K562 (cell line): ENCODE measurements at regions not wholly inside any gene's neighbourhood (a gene's known extent, or its start where the extent isn't known, plus 50 kb on each side); places are given as distances from the start of the nearest gene placed in this dataset.

ENCODE experiments used
- ATAC-seq: fragments of 200-7000 bp; cut with Tn5 transposase; 3 replicates; pipeline ENCODE4 v1.9.1; 2020; ENCODE audit warnings: moderate library complexity
- BruUV-seq: library from RNA; stranded (reverse); fragments of 400-500 nt; replicated peaks from 2 replicates; lab custom pipeline; 2021; lab: Mats Ljungman, UMichigan
- CTCF ChIA-PET: fragments of 300-600 bp; formaldehyde crosslinking; extraction: SDS; loops from one replicate; lab custom pipeline; 2021; ENCODE audit warnings: low intra/inter-chr PET ratio; lab: Yijun Ruan, JAX
- POLR2A ChIA-PET: fragments of 300-600, 350-650 bp; sonication (Branson Sonifier 250); formaldehyde crosslinking; extraction: SDS; loops from one replicate; lab custom pipeline; 2021; ENCODE audit warnings: antibody characterized with exemption, inconsistent platforms; lab: Yijun Ruan, JAX
- DNase-seq, 4 experiments: peaks; one replicate each; pipeline versions ENCODE4 v3.0.0 to v3.0.0-alpha.2; 2011 to 2018; ENCODE audit warnings: low spot score in 3 of 4, mixed read lengths in 3 of 4; ENCODE audit errors: extremely low read depth in 1 of 4
- FAIRE-seq: peaks from 2 replicates; lab custom pipeline; 2011; peaks lifted over from hg19 to GRCh38; lab: Jason Lieb, UNC
- H2AFZ ChIP-seq: 2 replicates; pipeline ENCODE4 v1.6.0; 2011; ENCODE audit warnings: low read depth, low read length, control low read depth, inconsistent platforms
- H3K27ac ChIP-seq: fragments of 200-600 bp; 3 replicates; pipeline ENCODE4 v1.8.0; 2011; ENCODE audit warnings: low read depth, mild to moderate bottlenecking, control low read depth, inconsistent platforms, low read length, moderate library complexity, mixed read lengths; ENCODE audit errors: extremely low read depth
- H3K27me3 ChIP-seq, 2 experiments: fragments of 300-600 bp in 1 of 2; 2 replicates in 1 of 2; 3 replicates in 1 of 2; pipeline versions ENCODE4 v1.6.0 to v1.8.0; 2011; ENCODE audit warnings: inconsistent platforms in 2 of 2, low read length in 2 of 2, mild to moderate bottlenecking in 1 of 2, mixed read lengths in 1 of 2, moderate library complexity in 1 of 2; ENCODE audit not compliant: control insufficient read depth in 2 of 2, insufficient read depth in 2 of 2
- H3K36me3 ChIP-seq: fragments of 300-600 bp; 3 replicates; pipeline ENCODE4 v1.8.0; 2011; ENCODE audit warnings: mild to moderate bottlenecking, low read length, inconsistent platforms; ENCODE audit not compliant: control insufficient read depth, insufficient read depth
- H3K4me1 ChIP-seq, 2 experiments: fragments of 200-600 bp in 1 of 2; replicated peaks in 1 of 2; 2 replicates in 1 of 2; 3 replicates in 1 of 2; pipeline versions ENCODE4 v1.5.1 to v1.8.0; 2011; ENCODE audit warnings: inconsistent platforms in 2 of 2, low read length in 2 of 2, mild to moderate bottlenecking in 1 of 2, mixed read lengths in 1 of 2, moderate library complexity in 1 of 2; ENCODE audit not compliant: control insufficient read depth in 2 of 2, insufficient read depth in 2 of 2
- H3K4me2 ChIP-seq: 2 replicates; pipeline ENCODE4 v1.6.1; 2011; ENCODE audit warnings: low read length, control low read depth, inconsistent platforms, mixed read lengths; ENCODE audit not compliant: insufficient read depth
- H3K4me3 ChIP-seq: fragments of 200-600 bp; sonication (generic), shearing (Covaris generic); 2 replicates; pipeline ENCODE4 v1.5.1; 2016; ENCODE audit warnings: control low read depth, inconsistent platforms
- H3K79me2 ChIP-seq: fragments of 200-600 bp; 3 replicates; pipeline ENCODE4 v1.8.0; 2011; ENCODE audit warnings: low read length, inconsistent platforms; ENCODE audit not compliant: control insufficient read depth, insufficient read depth
- H3K9ac ChIP-seq, 2 experiments: 2 replicates each; pipeline versions ENCODE4 v1.6.0 to v1.6.1; 2011; ENCODE audit warnings: low read depth in 2 of 2, low read length in 2 of 2, control low read depth in 1 of 2, inconsistent platforms in 1 of 2, mild to moderate bottlenecking in 1 of 2, mixed read lengths in 1 of 2; ENCODE audit not compliant: insufficient read depth in 1 of 2
- H3K9me1 ChIP-seq: one replicate; pipeline ENCODE4 v1.6.0; 2011; ENCODE audit warnings: inconsistent platforms, mild to moderate bottlenecking, low read length, moderate library complexity; ENCODE audit not compliant: control insufficient read depth, insufficient read depth
- H3K9me3 ChIP-seq: replicated peaks from 2 replicates; pipeline ENCODE4 v1.5.1; 2011; ENCODE audit warnings: low read depth, low read length, inconsistent platforms; ENCODE audit not compliant: control insufficient read depth, insufficient read depth
- H4K20me1 ChIP-seq: replicated peaks from 2 replicates; pipeline ENCODE4 v1.6.1; 2011; ENCODE audit warnings: low read length, inconsistent platforms, mixed read lengths; ENCODE audit not compliant: control insufficient read depth, insufficient read depth
- CBX2 ChIP-seq: fragments of 200-600 bp; sonication (generic); IDR thresholded peaks from one replicate; pipeline ENCODE4 v1.6.1; 2012; ENCODE audit warnings: mild to moderate bottlenecking, low read length, inconsistent platforms; ENCODE audit not compliant: insufficient read depth, poor library complexity, severe bottlenecking
- CBX3 ChIP-seq, 2 experiments: IDR thresholded peaks; 1 replicate in 1 of 2; 2 replicates in 1 of 2; pipeline ENCODE4 v1.6.1; 2012; ENCODE audit warnings: inconsistent platforms in 2 of 2, low read length in 2 of 2, borderline replicate concordance in 1 of 2, control low read depth in 1 of 2
- DDX20 ChIP-seq: fragments of 450-650 bp; IDR thresholded peaks from 2 replicates; pipeline ENCODE4 v1.6.1; 2016; ENCODE audit warnings: missing genetic modification characterization, low read depth, mild to moderate bottlenecking, missing compliant biosample characterization, moderate library complexity
- EHMT2 ChIP-seq: fragments of 450-650 bp; IDR thresholded peaks from 2 replicates; pipeline ENCODE4 v1.6.1; 2018; ENCODE audit warnings: antibody characterized with exemption
- SRSF9 ChIP-seq: fragments of 200-400 bp; formaldehyde crosslinking; IDR thresholded peaks from 2 replicates; pipeline ENCODE4 v1.6.1; 2017; ENCODE audit warnings: low read depth, low read length, borderline replicate concordance
- TBP ChIP-seq: optimal IDR thresholded peaks from 2 replicates; pipeline ENCODE3; 2011; ENCODE audit warnings: low read depth, low read length, improper control_type of control experiment
- TEAD2 ChIP-seq: fragments of 450-650 bp; IDR thresholded peaks from 2 replicates; pipeline ENCODE4 v1.6.1; 2016; ENCODE audit warnings: missing genetic modification characterization, control low read depth, missing compliant biosample characterization
- XRCC5 ChIP-seq: fragments of 200-400 bp; formaldehyde crosslinking; IDR thresholded peaks from 2 replicates; pipeline ENCODE4 v1.6.1; 2017; ENCODE audit warnings: low read depth, mild to moderate bottlenecking, low read length
- ZNF232 ChIP-seq: sonication (generic); formaldehyde crosslinking; IDR thresholded peaks from 2 replicates; pipeline ENCODE4 v1.8.0; 2022; ENCODE audit warnings: mild to moderate bottlenecking, missing genetic modification reagents
- ZNF695 ChIP-seq: fragments of 450-650 bp; formaldehyde crosslinking; IDR thresholded peaks from 2 replicates; pipeline ENCODE4 v1.4.0; 2020; ENCODE audit warnings: mild to moderate bottlenecking, moderate library complexity
- ZNF696 ChIP-seq: fragments of 250-450 bp; sonication (Bioruptor Pico); conservative IDR thresholded peaks from 2 replicates; pipeline ENCODE4 v1.4.0; 2020; ENCODE audit warnings: mild to moderate bottlenecking, moderate library complexity
- WGBS: fragments of 100-300 bp; shearing (Covaris generic); methylation state at CpG from one replicate; pipeline ENCODE4 v1.1.6; 2016; ENCODE audit warnings: low coverage, mixed read lengths; ENCODE audit not compliant: insufficient coverage; ENCODE audit errors: missing lambda C conversion rate; 5-methylcytosine and 5-hydroxymethylcytosine counted together
- in situ Hi-C: fragments of 300-500 bp; cut with MboI; formaldehyde crosslinking; loops from 4 replicates; pipeline ENCODE4 v1.15.0; 2018; ENCODE audit warnings: inconsistent platforms, mixed read lengths
- intact Hi-C: fragments of 100-400 bp; cut with micrococcal nuclease; formaldehyde crosslinking; loops from 2 replicates; pipeline ENCODE4 v1.14.2; 2022
- TF ChIP-seq, protein P1 (sequence below): fragments of 250-450 bp; sonication (Bioruptor Pico); IDR thresholded peaks from 2 replicates; pipeline ENCODE4 v1.4.0; 2020; ENCODE audit warnings: mild to moderate bottlenecking, moderate library complexity
- TF ChIP-seq, protein P2 (sequence below): fragments of 450-650 bp; IDR thresholded peaks from 2 replicates; pipeline ENCODE4 v1.6.1; 2016; ENCODE audit warnings: missing biosample characterization, missing genetic modification characterization
- TF ChIP-seq, protein P3 (sequence below): fragments of 450-650 bp; IDR thresholded peaks from 2 replicates; pipeline ENCODE4 v1.6.1; 2016; ENCODE audit warnings: antibody characterized with exemption

DNA sequence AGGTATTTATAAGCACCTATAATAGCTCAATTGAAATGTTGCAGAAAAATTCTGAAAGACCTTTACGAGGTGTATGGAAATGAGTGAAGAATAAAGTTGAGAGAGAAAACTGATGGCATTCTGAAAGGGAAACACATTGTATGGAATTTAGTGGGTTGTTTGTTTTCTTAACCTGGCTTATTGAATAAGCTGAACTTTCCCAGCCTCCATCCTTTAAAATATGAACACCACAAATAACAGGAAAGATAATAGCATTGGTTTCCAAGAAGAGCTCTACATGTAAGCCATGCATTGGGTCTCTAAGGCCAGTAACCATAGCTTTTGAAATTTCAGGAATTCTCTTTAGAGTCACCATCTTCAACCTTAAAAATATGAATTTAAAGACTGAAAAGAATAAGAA, 709.0 kb downstream of the USP25 start:
- DNase-seq, result no peak
- Histone ChIP-seq H3K27ac (no peak overlapping the region), H3K36me3 (no peaks in the 10 kb centered on the region), H4K20me1 (no peaks in the 10 kb centered on the region), H3K27me3 (no peaks in the 10 kb centered on the region), H3K9ac (no peak overlapping the region), H3K9me3 (no peaks in the 10 kb centered on the region), H2AFZ (no peak overlapping the region), H3K4me3 (no peak overlapping the region), H3K79me2 (no peaks in the 10 kb centered on the region), H3K9me1 (no peaks in the 10 kb centered on the region), H3K4me2 (no peak overlapping the region), H3K4me1 (no peaks in the 10 kb centered on the region)
- WGBS, result 0% methylated on average over 1 of the region's 1 CpG
- no peak for FAIRE-seq
- ChIA-PET CTCF (interaction anchor here (0.5 kb wide), 1 partner anchor 10 kb away, joined by 3 read pairs; no protein-coding TSS in a partner anchor), POLR2A (no interaction called here)
- intact Hi-C loops (no loop called here), in situ Hi-C loops (no loop called here)
- no TSS peak for BruUV-seq
- no peak for ATAC-seq
- TF ChIP-seq TEAD2, result no peak
- TF ChIP-seq XRCC5, result no peak
- no peak for TF ChIP-seq ZNF695 (CRISPR knock-in tag)
- TF ChIP-seq CBX2, result no peak
- no peak for TF ChIP-seq TBP
- TF ChIP-seq, protein P1, sequence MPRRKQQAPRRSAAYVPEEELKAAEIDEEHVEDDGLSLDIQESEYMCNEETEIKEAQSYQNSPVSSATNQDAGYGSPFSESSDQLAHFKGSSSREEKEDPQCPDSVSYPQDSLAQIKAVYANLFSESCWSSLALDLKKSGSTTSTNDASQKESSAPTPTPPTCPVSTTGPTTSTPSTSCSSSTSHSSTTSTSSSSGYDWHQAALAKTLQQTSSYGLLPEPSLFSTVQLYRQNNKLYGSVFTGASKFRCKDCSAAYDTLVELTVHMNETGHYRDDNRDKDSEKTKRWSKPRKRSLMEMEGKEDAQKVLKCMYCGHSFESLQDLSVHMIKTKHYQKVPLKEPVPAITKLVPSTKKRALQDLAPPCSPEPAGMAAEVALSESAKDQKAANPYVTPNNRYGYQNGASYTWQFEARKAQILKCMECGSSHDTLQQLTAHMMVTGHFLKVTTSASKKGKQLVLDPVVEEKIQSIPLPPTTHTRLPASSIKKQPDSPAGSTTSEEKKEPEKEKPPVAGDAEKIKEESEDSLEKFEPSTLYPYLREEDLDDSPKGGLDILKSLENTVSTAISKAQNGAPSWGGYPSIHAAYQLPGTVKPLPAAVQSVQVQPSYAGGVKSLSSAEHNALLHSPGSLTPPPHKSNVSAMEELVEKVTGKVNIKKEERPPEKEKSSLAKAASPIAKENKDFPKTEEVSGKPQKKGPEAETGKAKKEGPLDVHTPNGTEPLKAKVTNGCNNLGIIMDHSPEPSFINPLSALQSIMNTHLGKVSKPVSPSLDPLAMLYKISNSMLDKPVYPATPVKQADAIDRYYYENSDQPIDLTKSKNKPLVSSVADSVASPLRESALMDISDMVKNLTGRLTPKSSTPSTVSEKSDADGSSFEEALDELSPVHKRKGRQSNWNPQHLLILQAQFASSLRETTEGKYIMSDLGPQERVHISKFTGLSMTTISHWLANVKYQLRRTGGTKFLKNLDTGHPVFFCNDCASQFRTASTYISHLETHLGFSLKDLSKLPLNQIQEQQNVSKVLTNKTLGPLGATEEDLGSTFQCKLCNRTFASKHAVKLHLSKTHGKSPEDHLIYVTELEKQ (CRISPR knock-in tag), result no peak
- TF ChIP-seq EHMT2, result no peak
- TF ChIP-seq, protein P2, sequence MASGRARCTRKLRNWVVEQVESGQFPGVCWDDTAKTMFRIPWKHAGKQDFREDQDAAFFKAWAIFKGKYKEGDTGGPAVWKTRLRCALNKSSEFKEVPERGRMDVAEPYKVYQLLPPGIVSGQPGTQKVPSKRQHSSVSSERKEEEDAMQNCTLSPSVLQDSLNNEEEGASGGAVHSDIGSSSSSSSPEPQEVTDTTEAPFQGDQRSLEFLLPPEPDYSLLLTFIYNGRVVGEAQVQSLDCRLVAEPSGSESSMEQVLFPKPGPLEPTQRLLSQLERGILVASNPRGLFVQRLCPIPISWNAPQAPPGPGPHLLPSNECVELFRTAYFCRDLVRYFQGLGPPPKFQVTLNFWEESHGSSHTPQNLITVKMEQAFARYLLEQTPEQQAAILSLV (tag), result no peak
- TF ChIP-seq CBX3 (IDR thresholded peaks at IDR 0.05; ENCODE audit: borderline replicate concordance in 1 of 2, low read length in 2 of 2), result no peak
- no peak for TF ChIP-seq ZNF696
- TF ChIP-seq, protein P3, sequence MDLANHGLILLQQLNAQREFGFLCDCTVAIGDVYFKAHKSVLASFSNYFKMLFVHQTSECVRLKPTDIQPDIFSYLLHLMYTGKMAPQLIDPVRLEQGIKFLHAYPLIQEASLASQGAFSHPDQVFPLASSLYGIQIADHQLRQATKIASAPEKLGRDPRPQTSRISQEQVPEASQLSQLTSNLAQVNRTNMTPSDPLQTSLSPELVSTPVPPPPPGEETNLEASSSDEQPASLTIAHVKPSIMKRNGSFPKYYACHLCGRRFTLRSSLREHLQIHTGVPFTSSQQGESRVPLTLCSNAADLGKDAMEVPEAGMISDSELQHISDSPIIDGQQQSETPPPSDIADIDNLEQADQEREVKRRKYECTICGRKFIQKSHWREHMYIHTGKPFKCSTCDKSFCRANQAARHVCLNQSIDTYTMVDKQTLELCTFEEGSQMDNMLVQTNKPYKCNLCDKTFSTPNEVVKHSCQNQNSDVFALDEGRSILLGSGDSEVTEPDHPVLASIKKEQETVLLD, result no peak
- no peak for TF ChIP-seq SRSF9
- no peak for TF ChIP-seq ZNF232 (CRISPR knock-in tag)
- no peak for TF ChIP-seq DDX20 (tag)
